Stimulated activated CD4-positive, alpha-beta T cell treated with anti-CD3 and anti-CD28 coated beads, Interleukin-15, amount 100 ng/mL, for 1 hour (primary cell): ENCODE measurements at regions not wholly inside any gene's neighbourhood (a gene's known extent, or its start where the extent isn't known, plus 50 kb on each side); places are given as distances from the start of the nearest gene placed in this dataset.
A peak's percentile ranks its signal among the peaks of the same experiment; 100 is the strongest.

Experiments
- DNase-seq, 2 donors: peaks; one replicate each; pipeline ENCODE4 v3.0.0-alpha.2; 2020; ENCODE audit warnings: low read depth in 1 of 2, low spot score in 1 of 2

DNA sequence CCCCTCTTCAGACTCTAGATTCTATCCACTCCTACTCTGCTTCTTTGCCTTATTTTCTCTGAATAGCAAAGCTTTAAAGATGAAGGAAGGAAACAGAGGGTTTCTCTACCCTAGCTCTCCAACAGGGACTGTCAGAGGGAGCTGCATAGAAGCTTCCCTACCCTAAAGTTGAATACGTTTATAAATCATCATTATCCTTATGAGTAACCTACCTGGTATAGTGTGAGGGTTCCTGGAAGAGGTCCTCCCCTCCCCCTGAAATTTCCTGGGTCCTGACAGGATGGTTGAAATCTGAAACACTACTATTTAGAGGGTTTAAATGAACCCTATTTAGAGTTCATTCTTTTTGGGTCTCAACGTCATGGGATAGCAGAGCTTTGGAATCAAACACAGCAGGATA is 187.0 kb upstream of the RBPJ start:
- DNase-seq, result no peak

DNA sequence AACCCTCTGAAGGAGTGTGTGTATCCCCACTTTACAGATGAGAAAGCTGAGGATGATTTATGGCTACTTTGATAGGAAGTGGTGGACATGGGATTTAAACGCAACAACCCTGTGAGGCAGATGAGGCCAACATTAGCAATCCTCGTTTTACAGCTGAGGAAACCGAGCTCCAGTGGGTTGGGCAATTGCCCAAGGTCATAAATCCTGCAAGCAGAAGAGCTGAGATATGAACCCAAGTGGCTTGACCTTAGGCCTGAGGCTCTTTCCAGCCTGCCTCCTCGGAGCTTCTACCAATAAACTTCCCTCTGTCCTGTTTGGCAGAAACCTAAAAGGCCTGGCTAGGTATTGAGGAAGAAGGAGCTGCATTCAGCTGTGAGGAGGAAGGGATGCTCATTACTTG is 185.5 kb upstream of the RBPJ start:
- no peak for DNase-seq

DNA sequence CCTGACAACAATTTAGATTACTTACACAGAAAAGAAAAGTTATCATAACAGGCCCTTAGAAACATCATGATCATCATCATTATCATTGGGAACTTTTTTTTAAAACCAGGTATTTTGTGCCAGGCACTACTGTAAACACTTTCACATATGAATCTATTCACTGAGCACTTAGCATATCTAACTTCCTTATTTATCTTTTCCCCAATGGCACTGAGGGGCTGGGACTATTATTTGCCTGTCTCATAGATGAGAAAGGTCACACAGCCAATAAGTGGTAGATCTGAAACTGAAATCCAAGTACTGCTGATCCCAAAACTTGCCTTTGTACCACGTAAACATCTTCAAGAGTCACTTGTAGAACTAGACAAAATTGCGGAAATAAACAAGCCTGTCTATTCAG is 184.2 kb upstream of the RBPJ start:
- DNase-seq, result no peak

DNA sequence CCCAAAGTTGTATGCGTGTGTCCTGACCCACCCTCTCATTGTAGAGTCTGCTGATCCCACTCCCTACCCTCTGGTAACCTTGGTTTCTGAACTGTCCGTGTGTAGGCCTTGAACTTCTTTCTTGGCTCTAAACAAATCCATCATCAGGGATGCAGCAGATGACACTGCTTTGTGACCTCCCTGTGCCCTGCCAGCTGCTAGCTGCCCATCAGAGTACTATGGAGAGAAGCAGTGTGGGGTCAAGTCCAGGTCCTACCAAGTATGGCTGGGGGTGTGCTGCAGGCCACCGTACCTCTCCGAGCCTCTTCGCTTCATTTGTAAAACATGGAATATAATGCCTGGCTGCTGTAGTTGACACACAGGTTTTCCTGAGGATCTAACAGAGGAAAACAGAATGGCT is 183.5 kb upstream of the RBPJ start:
- DNase-seq, result no peak

DNA sequence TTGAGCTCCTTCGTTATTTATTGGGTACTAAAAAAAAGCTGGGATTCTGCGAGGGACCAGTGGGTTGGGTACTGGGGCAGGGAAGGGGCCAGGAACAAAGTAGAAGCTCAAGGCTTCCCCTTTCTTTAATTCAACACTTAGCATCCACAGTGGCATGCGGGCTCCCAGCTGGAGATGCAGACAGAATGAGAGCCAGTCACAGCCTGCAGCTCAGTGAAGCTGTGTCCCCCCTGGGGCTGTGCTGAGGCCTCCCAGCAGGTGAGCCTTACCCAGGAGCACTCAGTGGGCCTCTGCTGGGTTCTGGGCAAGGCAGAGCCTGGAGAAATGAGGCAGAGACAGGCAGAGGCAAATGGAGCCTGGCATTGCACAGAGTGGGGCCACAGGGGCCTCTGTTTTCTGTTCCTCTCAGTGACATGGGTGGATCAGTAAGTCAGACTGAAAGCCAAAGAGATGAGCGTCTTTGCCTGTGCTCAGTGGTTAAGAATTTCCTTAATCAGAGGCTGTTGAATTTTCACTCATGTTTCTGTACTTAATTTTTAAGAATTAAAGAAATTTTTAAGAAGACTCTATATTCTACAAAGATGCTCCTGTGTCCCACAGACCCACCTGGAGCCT is 181.4 kb upstream of the RBPJ start:
- DNase-seq, result no peak

DNA sequence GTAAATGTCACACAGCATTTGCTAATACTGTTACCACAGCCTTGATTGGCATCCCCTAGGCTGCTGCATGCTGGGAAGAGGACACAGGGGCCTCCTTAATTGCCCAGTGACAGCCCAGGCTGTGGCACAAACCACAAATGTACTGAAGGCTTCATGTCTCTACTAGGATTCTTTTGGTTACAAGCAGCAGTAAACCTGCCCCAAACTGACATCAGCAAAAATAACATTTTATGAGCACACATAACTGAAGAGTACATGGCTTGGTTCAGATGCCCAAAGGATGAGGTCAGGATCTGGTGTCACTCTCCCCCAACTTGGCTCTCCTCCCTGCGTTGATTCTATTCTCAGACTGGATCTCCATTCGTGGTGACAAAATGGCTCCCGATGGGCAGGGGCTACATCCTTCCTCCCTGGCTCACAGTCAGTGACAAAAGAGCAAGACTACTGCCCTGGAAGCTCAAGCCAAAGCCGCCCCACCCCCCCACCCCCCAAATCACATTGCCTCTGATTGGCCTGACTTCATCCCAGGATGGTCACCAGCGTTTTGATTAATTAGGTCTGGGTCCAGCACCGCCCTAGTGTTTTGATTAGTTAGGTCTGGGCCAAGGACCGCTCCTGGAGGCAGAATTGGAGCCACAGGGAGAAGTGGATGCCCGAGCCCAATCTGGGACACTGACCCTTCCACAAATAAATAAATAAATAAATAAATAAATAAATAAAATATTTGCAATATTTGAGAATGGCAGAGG is 180.5 kb upstream of the RBPJ start:
- no peak for DNase-seq

DNA sequence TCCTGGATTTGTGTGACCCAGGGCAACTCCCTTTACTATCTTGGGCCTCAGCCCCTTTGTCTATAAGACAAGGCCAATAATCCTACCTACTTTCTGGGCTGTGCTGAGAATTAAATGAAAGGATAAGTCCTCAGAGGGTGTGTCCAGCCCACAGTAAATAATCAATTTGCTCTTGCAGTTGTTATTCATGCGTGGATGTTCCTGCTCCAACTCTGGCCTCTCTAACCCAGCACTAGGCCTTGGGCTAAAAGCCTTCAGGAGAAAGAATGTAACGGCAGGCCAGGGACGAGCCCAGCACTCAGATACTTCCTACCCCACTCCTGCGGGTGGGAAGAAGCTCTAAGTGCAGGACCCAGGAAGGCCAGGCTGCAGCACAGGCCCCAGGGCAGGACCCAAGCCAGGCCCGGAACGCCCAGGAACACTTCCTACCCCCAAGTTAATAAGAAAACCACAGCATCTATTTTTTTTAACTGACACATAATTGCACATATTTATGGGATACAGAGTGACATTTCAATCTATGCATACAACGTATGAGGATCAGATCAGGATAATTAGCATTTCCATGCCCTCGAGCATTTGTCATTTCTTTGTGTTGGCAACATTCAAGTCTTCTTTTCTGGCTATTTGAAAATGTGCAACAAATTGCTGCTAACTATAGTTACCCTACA is 179.6 kb upstream of the RBPJ start:
- DNase-seq, result no peak

DNA sequence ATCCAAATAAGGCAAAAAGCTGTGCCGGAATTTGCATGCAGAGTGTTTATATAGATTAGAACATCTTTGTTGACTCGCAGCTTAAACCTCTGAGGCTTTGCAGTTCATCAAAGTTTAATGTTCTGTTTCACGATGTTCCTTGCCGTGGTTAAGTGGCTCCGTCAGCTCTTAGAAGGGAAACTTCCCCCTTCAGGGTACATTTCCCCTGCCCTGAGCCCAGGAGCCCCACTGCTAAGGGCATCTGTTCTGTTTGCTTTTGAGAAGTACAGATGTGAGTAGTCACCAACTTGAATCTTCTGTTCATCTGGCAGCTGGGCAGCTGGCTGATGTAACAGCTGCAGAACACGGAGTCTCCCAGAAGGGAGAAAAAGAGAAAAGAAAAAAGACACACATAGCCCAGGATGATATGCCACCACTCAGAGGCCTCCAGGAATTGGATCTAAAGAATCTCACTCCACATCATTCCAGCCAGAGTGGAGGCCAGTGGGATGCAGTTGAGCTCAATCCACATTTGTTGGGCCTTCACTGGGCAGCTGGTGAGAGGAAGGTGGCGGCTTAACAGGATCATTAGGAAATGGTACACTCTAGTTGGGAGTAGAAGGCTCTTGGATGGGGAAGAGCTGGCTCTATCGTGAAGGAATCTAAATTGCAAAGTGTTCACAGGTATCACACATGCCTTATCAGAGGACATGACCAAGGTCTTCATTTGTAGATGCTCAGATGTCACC is 178.7 kb upstream of the RBPJ start:
- no peak for DNase-seq

DNA sequence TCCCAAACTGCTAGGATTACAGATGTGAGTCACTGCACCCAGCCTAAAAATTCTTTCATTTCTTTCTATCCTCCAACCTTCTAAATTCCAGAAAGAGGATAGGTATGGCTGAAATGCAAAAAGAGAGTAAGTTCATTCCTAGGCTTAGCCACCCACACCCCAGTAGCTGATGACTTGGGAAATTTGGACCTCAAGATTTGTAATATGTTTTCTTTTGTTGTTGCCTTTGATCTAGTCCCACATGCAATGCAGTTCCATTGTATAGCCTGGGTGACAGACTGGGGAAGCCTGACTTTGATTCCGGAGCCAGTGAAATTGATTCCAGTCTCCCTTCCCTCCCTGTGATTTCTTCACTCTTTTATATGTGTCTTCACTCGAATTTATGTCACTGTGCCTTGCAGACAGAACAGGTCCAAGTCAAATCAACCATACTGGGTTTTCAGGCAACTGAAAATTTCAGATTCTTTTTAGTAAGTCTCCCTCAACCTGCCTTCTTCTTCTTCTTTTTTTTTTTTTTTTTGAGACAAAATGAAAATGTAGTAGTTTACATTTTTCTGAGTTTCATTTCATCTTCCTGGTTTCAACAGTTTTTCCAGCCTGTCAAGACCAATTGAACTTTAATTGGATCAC is 176.2 kb upstream of the RBPJ start:
- no peak for DNase-seq

DNA sequence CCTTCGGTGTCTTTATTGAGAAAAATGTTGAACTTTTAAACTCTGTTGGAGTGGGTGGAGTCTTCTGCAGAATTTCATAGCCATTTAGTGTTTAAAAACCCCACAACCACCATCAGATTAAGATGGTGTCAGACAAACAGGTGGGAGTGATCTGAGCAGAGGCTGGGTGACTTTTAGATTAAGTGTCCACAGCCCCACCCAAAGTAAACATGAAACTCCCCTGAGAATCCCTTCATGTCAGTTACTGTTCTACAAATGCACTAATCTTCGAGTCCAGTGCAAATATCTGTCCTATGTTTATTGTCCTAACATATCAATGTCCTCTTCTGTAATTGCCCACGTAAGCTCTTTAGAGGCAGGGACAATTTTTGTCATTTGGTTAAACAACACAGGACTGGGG is 175.6 kb upstream of the RBPJ start:
- no peak for DNase-seq

DNA sequence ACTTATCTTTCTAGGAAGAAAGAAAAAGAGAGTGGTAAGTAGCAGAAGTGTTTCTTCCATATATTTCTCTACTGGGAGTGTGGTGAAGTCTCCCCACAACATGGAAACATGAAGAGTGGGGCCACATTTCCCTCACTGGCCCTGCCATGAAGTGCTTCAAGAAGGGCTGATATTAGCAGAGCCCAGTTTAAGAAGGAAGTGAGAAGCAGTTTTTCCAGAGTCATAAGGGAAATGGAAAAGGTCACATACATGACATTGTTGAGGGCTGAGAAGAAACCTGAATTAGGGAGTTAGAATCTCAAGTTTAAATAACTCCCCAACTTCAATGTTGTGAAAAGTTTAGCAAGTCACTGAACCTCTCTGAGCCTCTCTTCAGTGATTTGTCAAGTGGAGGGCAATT is 171.9 kb upstream of the RBPJ start:
- no peak for DNase-seq

DNA sequence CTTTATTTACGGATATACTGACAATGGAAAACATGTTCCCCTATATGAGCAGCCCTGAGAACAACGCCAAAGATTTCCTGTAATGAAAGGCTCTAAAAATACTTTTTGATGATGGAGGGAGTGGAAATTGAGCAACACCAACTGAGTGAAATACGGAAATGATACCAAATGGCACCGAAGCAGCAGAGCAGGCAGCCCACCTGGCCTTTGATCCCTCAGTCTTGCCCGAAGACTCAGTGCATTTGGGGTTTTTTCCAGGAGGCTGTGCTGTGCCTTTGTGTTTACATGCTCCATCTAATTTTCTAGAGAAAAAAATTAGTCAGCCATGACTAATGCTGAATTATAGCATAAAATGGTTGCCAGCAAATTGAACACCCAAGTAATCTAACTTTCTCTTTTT is 169.9 kb upstream of the RBPJ start:
- peak in 1 of 2 donors; percentile 10 for DNase-seq

DNA sequence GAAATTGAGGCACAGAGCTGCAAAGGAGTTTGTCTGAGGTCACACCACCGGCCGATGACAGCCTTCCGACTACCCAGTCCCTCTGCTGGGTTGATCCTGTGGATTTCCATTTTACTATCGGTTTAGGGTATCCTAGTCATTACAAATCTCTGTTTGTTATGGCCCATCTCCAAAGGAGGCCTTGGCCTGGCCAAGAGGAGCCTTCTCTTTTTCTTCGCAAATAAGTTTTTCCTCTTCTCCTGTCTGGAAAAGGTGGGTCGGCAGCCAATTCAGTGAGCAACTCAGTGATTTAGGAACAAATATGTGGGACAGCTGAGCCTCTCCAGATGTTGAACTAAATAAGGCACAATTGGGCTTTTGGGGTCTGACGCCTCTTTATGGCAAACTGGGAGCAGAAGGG is 169.2 kb upstream of the RBPJ start:
- DNase-seq, result no peak

DNA sequence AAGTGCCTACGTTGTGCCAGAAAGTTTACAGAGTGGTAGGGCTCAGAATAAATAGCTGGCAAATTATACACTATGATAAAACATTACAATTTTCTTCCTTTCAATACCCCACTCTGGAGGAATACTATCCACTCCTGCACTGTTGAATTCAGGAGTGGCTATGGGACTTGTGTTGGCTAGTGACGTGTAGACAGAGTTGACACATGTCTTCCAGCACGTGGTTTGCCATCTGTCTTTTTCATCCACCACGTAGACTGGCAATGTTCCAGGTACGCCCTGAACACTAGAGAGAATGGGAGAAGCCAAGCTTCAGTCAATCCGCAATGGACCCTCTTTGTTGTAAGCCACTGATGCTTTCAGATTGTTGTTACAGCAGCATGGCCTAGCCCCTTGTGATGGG is 168.8 kb upstream of the RBPJ start:
- no peak for DNase-seq

DNA sequence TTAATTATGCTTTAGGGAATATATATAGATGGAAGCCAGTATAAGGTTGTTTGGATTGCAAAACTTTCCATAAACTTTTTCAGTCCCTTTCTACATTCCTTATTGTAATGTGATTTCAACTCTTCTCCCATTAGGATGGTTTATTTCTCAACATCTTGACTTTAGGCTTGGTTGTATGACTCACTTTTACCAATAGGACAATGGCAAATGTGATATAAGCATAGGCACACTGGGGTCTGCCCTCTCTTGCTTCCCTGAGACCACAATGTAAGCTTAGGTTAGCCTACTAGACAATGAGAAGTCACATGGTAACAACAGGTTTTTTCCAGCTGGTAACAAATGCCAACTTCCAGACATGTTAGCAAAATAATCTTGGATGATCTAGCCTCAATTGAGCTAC is 163.3 kb upstream of the RBPJ start:
- no peak for DNase-seq

DNA sequence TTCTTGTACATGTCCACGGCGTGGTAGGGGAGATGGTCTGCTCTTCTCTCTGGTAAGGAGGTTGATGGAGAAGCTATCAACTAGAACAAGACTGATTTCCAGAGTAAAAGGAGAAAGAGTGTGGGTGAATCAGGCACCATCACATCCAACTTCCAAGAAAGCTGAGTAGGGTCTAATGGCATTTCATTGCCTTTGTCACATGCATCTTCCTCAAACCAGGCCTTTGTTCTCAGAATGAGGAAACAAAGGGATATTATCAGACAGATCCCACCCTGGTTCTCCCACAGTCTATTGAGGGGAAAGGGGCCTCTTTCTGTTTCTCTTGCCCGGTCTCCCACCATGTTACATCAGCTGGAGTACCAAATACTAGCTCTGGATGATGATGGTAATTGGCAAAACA is 160.2 kb upstream of the RBPJ start:
- DNase-seq, result no peak

DNA sequence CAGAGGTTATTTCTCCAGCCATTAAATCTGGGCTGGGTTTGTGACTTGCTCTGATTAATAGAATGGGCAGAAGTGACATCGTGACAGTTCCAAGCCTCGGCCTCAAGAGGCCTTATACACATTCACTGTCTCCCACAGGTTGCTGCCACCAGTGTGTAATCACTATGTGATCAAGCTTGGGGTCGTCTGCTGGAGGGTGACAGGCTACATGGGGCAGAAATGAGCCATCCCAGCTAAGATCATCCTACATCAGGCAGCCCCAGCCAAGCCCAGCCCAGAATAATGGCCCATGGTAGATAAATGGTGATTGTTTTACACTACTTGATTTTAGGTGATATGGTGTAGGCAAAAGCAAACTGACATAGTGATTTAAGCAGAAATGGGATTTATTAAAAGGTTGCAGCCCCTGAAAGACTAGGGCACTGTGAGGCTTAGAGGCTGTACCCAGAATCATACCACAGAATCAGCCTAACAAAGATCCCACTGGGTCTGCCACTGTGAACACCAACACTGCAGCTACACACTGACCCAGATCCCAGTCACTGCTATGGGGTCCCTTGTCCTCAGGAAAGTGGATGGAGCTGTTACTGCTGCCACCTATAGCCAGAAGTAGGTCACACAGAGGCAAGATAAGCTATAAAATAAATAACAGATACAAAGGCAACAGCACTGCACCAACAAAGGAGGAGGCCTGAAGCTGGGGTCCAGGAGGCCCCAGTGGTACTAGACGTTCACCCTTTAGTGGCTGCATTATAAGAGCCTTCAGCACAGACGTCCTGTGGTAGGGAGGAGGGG is 159.6 kb upstream of the RBPJ start:
- no peak for DNase-seq

DNA sequence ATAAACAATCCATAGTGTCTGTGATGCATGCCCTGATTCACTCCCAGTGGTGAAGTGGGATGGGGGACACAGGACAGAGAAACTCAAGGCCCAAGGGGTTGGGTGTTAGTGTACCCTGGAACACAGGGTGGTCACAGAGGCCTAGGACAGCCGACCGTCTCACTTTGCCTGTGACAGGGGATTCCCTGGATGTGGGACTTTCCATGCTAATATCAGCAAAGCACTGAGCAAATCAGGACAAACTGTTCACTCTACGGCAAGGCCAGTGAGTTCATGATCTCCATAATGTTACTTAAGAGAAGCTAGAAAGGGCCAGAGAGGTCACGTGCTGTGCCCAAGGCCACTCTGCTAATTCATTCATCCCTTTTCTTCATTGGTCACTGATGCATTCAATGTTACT is 158.7 kb upstream of the RBPJ start:
- no peak for DNase-seq

DNA sequence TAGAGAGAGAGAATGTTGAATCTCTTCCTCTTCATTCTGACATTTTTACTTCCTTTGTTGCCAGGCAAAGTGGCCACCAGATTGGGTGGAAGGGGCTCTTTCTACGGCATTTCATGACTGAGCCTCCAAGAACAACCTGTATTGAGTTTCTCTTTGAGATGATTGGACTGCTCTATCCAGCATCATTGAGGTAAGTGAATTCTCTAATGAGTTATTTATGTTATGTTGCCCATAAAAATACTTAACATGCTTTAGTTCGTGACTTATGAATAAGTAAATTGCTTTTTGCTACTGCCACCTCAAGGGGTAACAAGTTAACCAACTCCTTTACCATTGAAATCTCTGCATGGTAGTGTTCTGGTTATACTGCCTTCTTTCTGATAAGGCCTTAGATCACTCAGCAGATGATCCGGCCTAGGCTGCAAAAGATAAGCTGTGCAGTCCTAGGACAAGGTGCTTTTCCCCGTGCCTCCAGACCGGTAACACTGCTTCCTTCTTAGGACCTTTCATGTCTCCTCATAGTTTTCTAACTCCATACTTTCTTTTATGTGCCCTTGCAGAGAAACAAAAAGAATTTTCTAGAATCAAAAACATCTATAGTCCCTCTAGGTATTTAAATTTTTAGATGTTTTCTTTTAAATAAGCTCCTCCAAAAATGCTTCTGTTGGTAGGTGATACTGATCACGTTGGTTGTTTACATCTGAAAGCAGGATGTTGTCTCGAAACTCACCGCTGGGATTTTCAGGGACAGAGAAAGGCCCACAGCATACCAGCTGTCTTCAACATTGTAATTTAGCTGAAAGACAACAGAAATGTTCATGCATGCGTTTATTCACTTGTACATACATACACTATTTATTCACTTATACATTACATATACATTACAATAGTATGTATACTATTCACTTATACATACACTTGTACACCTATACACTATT is 157.1 kb upstream of the RBPJ start:
- DNase-seq, result no peak

DNA sequence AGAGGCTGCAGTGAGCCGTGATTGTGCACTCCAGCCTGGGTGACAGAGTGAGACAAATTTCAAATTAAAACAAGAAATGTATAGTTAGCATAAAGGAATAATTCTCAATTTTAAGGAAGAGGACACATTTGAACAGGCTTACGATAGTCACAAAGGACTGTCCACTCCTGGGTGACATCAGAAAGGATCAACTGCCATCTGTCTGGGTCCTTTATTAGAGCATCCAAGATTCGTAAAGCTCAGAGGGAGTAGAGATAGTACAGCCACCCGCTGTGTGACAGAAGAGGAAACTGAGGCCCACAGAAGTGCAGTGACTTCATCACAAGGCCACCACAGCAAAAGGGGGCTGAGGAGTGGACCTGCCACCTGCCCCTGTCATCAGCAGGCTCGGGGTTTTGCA is 149.3 kb upstream of the RBPJ start:
- DNase-seq, result no peak
